ENCODE measurements at regions not wholly inside any gene's neighbourhood (a gene's known extent, or its start where the extent isn't known, plus 50 kb on each side); places are given as distances from the start of the nearest gene placed in this dataset.

GRCh38 chr21:38918607-38919346, 113.0 kb downstream of the ETS2 start:
- no peak for TF ChIP-seq CTCF (conservative IDR thresholded peaks at IDR 0.05; ENCODE audit: low read depth, low read length)
- no peak for TF ChIP-seq EZH2phosphoT487 (IDR thresholded peaks at IDR 0.05; ENCODE audit: borderline replicate concordance, low read length)
- TF ChIP-seq EZH2 (IDR thresholded peaks at IDR 0.05; ENCODE audit: low read length, unreplicated experiment) = no peak
